Mesendoderm (in vitro differentiated cells): ENCODE measurements at regions not wholly inside any gene's neighbourhood (a gene's known extent, or its start where the extent isn't known, plus 50 kb on each side); places are given as distances from the start of the nearest gene placed in this dataset.

ENCODE experiments used
- DNase-seq: peaks from one replicate; pipeline ENCODE4 v3.0.0; 2013
- H2AK5ac ChIP-seq: 2 replicates; pipeline ENCODE4 v1.6.1; 2013; ENCODE audit warnings: low read length, inconsistent platforms
- H2BK120ac ChIP-seq: 2 replicates; pipeline ENCODE4 v1.6.1; 2013; ENCODE audit warnings: low read depth, mild to moderate bottlenecking, low read length, moderate library complexity, mixed read lengths
- H2BK15ac ChIP-seq: replicated peaks from 2 replicates; pipeline ENCODE4 v1.6.1; 2013; ENCODE audit warnings: low read depth, mild to moderate bottlenecking, moderate library complexity
- H2BK5ac ChIP-seq: 2 replicates; pipeline ENCODE4 v1.6.1; 2013; ENCODE audit warnings: low read length, inconsistent platforms
- H3K18ac ChIP-seq: 2 replicates; pipeline ENCODE4 v1.6.1; 2013; ENCODE audit warnings: mild to moderate bottlenecking, low read length, mixed read lengths
- H3K23ac ChIP-seq: one replicate; pipeline ENCODE4 v1.6.1; 2013; ENCODE audit warnings: low read length
- H3K27ac ChIP-seq: 2 replicates; pipeline ENCODE4 v1.5.1; 2013; ENCODE audit warnings: low read depth, mild to moderate bottlenecking, inconsistent platforms, low read length, moderate library complexity
- H3K27me3 ChIP-seq: 2 replicates; pipeline ENCODE4 v1.6.1; 2013; ENCODE audit warnings: low read length, control low read depth, mild to moderate bottlenecking, inconsistent platforms; ENCODE audit not compliant: insufficient read depth, poor library complexity
- H3K36me3 ChIP-seq: 2 replicates; pipeline ENCODE4 v1.6.1; 2013; ENCODE audit warnings: low read length, inconsistent platforms; ENCODE audit not compliant: control insufficient read depth, insufficient read depth
- H3K4ac ChIP-seq: one replicate; pipeline ENCODE4 v1.6.1; 2013; ENCODE audit warnings: low read depth, mild to moderate bottlenecking, low read length, moderate library complexity
- H3K4me1 ChIP-seq: 2 replicates; pipeline ENCODE4 v1.6.1; 2013; ENCODE audit warnings: low read depth, low read length, inconsistent platforms; ENCODE audit not compliant: control insufficient read depth
- H3K4me2 ChIP-seq: 2 replicates; pipeline ENCODE4 v1.6.1; 2013; ENCODE audit warnings: low read length
- H3K4me3 ChIP-seq: 2 replicates; pipeline ENCODE4 v1.5.1; 2013; ENCODE audit warnings: mild to moderate bottlenecking, low read length
- H3K56ac ChIP-seq: one replicate; pipeline ENCODE4 v1.6.1; 2013; ENCODE audit warnings: low read length
- H3K79me1 ChIP-seq: 2 replicates; pipeline ENCODE4 v1.6.1; 2013; ENCODE audit warnings: low read length, inconsistent platforms
- H3K79me2 ChIP-seq: 2 replicates; pipeline ENCODE4 v1.6.1; 2013; ENCODE audit warnings: mild to moderate bottlenecking, low read length; ENCODE audit not compliant: control insufficient read depth, insufficient read depth
- H3K9ac ChIP-seq: 2 replicates; pipeline ENCODE4 v1.6.1; 2013; ENCODE audit warnings: low read length, inconsistent platforms
- H4K5ac ChIP-seq: one replicate; pipeline ENCODE4 v1.6.1; 2013; ENCODE audit warnings: low read length
- H4K8ac ChIP-seq: one replicate; pipeline ENCODE4 v1.6.1; 2013; ENCODE audit warnings: low read depth, mild to moderate bottlenecking, control low read depth, low read length, moderate library complexity
- WGBS: extraction: QIAGEN DNeasy Blood & Tissue Kit; methylation state at CpG from one replicate; pipeline ENCODE4 v1.1.7; 2013; ENCODE audit warnings: low lambda C conversion rate, missing lambda C conversion rate; ENCODE audit not compliant: insufficient coverage; ENCODE audit errors: extremely low coverage; 5-methylcytosine and 5-hydroxymethylcytosine counted together

DNA sequence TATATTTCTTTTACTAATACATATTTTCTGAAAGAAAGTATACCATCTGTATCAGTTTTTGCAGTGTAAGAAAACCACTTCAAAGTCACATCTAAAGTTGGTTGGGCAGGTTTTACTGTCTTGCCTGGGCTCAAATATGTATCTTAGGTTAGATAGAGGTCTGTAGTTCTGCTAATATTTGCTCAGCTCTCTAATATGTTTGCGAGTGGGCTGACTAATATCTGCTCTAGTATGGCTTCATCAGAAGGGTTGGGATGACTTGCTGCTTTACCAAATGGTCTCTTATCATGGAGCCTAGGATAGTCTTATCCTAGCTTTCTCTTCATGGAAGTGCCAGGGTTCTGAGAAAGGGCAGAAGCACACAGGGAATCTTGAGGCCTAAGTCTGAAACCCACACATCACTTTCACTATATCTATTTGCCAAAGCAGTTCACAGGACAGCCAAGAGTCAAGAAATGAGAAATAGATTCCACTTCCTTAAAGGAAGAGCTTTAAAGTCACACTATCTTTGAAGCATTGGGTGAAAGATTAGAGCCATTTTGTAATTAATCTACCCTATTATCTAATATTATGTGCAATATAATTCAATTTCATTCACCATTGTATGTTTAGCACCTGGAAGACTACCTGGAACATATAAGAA is 610.0 kb downstream of the KCNJ3 start:
- H3K4me2 ChIP-seq = no peak overlapping the region
- no peak overlapping the region for H3K56ac ChIP-seq
- H2BK120ac ChIP-seq = peak overlapping the region; percentile 12
- no peak overlapping the region for H2BK15ac ChIP-seq
- no peak overlapping the region for H2BK5ac ChIP-seq
- no peak overlapping the region for H4K5ac ChIP-seq
- H3K9ac ChIP-seq = no peak overlapping the region
- WGBS = no CpG with 5 or more reads among the region's 1 CpG
- no peaks in the 10 kb centered on the region for H3K4me1 ChIP-seq
- H3K79me1 ChIP-seq = no peaks in the 10 kb centered on the region
- no peak overlapping the region for H3K27ac ChIP-seq
- H3K36me3 ChIP-seq = no peaks in the 10 kb centered on the region
- no peak overlapping the region for H2AK5ac ChIP-seq
- H3K4ac ChIP-seq = no peak overlapping the region
- no peak overlapping the region for H3K4me3 ChIP-seq
- H4K8ac ChIP-seq = no peak overlapping the region
- H3K27me3 ChIP-seq = no peaks in the 10 kb centered on the region
- no peak overlapping the region for H3K23ac ChIP-seq
- DNase-seq = peak; percentile 16
- H3K18ac ChIP-seq = no peak overlapping the region
- no peaks in the 10 kb centered on the region for H3K79me2 ChIP-seq

DNA sequence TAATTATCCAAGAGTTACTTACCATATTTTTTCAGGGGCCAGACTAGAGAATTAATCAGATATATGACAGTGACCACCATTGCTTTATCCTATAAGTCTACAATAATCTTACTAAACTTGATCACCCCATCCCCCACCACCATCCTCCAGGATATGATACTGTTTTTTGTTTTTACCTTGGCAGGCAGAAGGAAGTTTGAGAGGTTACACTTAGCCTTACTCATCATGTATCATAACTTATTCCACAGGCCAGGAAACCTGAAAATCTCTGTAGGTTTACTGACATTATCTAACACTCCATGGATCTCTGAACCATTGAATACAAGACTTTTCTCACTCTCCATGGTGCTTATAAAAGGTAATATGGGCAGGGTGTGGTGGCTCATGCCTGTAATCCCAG is 602.7 kb downstream of the KCNJ3 start:
- Histone ChIP-seq H2BK5ac (no peak overlapping the region), H3K4me3 (no peak overlapping the region), H3K9ac (no peak overlapping the region), H3K23ac (no peak overlapping the region), H2AK5ac (no peak overlapping the region), H3K36me3 (no peaks in the 10 kb centered on the region), H4K5ac (no peak overlapping the region), H3K79me2 (no peaks in the 10 kb centered on the region), H2BK120ac (no peak overlapping the region), H3K27ac (no peak overlapping the region), H3K18ac (no peak overlapping the region), H3K4me1 (no peaks in the 10 kb centered on the region), H3K27me3 (no peaks in the 10 kb centered on the region), H2BK15ac (no peak overlapping the region), H4K8ac (no peak overlapping the region), H3K56ac (no peak overlapping the region), H3K4me2 (no peak overlapping the region), H3K4ac (no peak overlapping the region), H3K79me1 (no peaks in the 10 kb centered on the region)
- no peak for DNase-seq

DNA sequence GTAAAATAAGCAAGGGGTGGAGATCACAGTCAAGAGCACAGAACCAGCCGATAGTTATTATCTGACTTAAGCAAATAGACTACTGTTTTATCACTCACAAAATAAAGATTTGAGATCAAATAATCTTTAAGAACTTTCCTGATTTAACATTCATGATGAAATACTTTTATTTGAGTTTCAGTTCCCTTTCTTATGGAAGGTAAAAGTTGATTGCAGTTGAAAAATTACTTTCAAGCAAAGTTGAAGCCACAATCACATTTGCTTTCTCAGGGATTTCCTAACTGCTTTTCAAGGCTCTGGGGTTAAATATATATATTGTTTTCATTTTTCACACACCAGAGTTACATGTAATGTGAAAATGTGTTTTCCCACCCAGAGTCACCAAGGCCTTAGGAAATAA is 599.5 kb downstream of the KCNJ3 start:
- Histone ChIP-seq H3K79me1 (no peaks in the 10 kb centered on the region), H2BK15ac (no peak overlapping the region), H3K23ac (no peak overlapping the region), H2BK120ac (no peak overlapping the region), H4K5ac (no peak overlapping the region), H3K18ac (no peak overlapping the region), H3K4ac (no peak overlapping the region), H2BK5ac (no peak overlapping the region), H3K36me3 (no peaks in the 10 kb centered on the region), H3K56ac (no peak overlapping the region), H3K27ac (no peak overlapping the region), H3K9ac (no peak overlapping the region), H3K4me3 (no peak overlapping the region), H3K79me2 (no peaks in the 10 kb centered on the region), H3K27me3 (no peaks in the 10 kb centered on the region), H2AK5ac (no peak overlapping the region), H3K4me1 (no peaks in the 10 kb centered on the region), H3K4me2 (no peak overlapping the region), H4K8ac (no peak overlapping the region)
- WGBS = no CpG with 5 or more reads among the region's 1 CpG
- DNase-seq = no peak

DNA sequence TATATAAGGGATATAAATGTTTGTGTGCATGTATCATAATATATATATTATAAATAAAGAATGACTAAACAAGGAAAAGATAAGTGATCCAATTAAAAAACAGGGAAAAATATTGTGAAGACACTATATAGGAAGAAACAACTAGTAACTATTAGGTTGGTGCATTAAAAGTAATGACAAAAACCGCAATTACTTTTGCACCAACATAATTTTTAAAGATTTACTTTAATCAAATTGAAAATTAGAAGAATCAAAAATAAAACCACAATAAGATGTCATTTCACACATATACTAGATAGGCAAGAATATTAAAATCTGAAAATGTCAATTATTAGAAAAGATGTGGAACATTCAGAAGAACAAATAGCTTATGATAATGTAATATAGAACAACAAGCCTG is 595.9 kb downstream of the KCNJ3 start:
- Histone ChIP-seq H3K9ac (no peak overlapping the region), H2AK5ac (no peak overlapping the region), H3K27ac (no peak overlapping the region), H4K8ac (no peak overlapping the region), H3K4me2 (no peak overlapping the region), H3K56ac (no peak overlapping the region), H3K4ac (no peak overlapping the region), H3K27me3 (no peaks in the 10 kb centered on the region), H3K4me3 (no peak overlapping the region), H3K18ac (no peak overlapping the region), H3K4me1 (no peaks in the 10 kb centered on the region), H3K79me1 (no peaks in the 10 kb centered on the region), H3K23ac (no peak overlapping the region), H2BK15ac (no peak overlapping the region), H3K79me2 (no peaks in the 10 kb centered on the region), H2BK5ac (no peak overlapping the region), H2BK120ac (no peak overlapping the region), H3K36me3 (no peaks in the 10 kb centered on the region), H4K5ac (no peak overlapping the region)
- WGBS = no CpG with 5 or more reads among the region's 1 CpG
- DNase-seq = no peak

DNA sequence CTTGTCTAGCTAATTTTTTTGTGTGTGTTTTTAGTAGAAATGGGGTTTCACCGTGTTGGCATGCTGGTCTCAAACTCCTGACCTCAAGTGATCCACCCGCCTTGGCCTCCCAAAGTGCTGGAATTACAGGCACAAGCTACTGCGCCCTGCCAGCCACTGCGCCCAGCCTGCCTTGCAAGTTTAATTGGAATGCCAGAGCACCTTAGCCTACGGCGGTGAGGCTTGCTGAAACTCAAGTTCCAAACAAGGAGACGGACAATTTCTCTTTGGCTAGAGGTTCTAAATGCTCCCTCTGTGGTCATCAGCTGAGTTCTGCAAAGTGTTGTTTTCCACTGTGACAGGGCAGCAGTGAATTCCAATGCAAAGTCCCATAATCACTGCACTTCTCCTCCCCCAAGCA is 583.4 kb downstream of the KCNJ3 start:
- no peak for DNase-seq
- Histone ChIP-seq H3K4ac (no peak overlapping the region), H3K79me1 (no peaks in the 10 kb centered on the region), H3K4me2 (no peak overlapping the region), H2BK5ac (no peak overlapping the region), H3K4me3 (no peak overlapping the region), H3K27me3 (no peaks in the 10 kb centered on the region), H4K5ac (no peak overlapping the region), H4K8ac (no peak overlapping the region), H3K23ac (no peak overlapping the region), H3K4me1 (no peaks in the 10 kb centered on the region), H2BK120ac (no peak overlapping the region), H3K9ac (no peak overlapping the region), H3K56ac (no peak overlapping the region), H3K36me3 (no peaks in the 10 kb centered on the region), H2BK15ac (no peak overlapping the region), H2AK5ac (no peak overlapping the region), H3K79me2 (no peaks in the 10 kb centered on the region), H3K18ac (no peak overlapping the region), H3K27ac (no peak overlapping the region)
- no CpG with 5 or more reads among the region's 7 CpGs for WGBS

DNA sequence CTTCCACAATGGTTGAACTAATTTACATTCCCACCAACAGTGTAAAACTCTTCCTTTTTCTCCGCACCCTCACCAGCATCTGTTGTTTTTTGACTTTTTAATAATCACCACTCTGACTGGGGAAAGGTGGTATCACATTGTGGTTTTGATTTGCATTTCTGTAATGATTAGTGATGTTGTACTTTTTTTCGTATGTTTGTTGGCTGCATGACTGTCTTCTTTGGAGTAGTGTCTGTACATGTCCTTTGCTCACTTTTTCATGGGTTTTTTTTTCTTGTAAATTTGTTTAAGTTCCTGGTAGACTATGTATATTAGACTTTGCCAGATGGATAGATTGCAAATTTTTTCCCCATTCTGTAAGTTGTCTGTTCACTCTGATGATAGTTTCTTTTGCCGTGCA is 574.8 kb downstream of the KCNJ3 start:
- WGBS = no CpG with 5 or more reads among the region's 3 CpGs
- Histone ChIP-seq H3K18ac (no peak overlapping the region), H3K9ac (no peak overlapping the region), H3K56ac (no peak overlapping the region), H2BK120ac (no peak overlapping the region), H2AK5ac (no peak overlapping the region), H3K4me2 (no peak overlapping the region), H2BK5ac (no peak overlapping the region), H4K5ac (no peak overlapping the region), H3K4me3 (no peak overlapping the region), H3K4me1 (no peaks in the 10 kb centered on the region), H3K27me3 (no peaks in the 10 kb centered on the region), H3K79me2 (no peaks in the 10 kb centered on the region), H2BK15ac (no peak overlapping the region), H3K27ac (no peak overlapping the region), H3K23ac (no peak overlapping the region), H3K36me3 (no peaks in the 10 kb centered on the region), H4K8ac (no peak overlapping the region), H3K79me1 (no peaks in the 10 kb centered on the region), H3K4ac (no peak overlapping the region)
- DNase-seq = no peak
